ENCODE measurements at regions not wholly inside any gene's neighbourhood (a gene's known extent, or its start where the extent isn't known, plus 50 kb on each side); places are given as distances from the start of the nearest gene placed in this dataset.

GRCh38 chr1:4380564-4381168, 273.7 kb upstream of the AJAP1 start:
- ATAC-seq: no peak
- no peak for DNase-seq

GRCh38 chr1:4393191-4393590, 261.2 kb upstream of the AJAP1 start:
- ATAC-seq (no peak), DNase-seq (no peak)

DNA sequence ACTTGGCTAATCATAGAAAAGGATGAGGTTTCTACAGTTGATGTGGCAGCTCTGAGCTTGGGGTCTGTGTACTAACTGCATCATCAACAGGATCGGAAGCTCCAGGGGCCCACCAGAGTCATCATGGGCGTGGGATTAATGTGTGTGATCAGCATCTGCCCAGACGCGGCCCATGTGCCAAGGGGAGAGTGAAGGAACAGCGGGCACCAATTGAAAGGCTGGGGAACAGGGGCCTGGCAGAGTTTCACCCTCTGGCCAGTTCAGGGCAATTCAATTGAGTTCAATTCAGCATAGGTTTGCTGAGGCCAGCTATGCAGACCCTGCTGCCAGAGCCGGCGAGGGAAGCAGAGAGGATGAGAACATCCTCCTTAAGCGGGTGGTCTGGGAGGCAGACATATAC, 260.0 kb upstream of the AJAP1 start:
- no peak for ATAC-seq

DNA sequence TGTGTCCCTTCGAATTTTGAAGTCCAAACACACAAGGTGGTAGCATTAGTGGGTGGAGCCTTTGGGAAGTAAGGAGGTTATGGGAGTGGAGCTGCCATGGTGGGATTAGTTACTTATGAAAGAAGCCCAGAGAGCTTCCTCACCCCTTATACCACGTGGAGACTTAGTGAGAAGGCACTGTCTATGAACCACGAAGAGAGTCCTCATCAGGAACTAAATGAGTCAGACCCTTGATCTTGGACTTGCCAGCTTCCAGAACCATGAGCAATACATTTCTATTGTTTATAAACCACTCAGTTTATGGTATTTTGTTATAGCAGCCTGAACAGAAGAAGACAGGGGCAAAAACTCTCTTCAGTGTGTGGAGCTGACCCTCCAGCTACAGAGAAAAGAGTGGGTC, 259.3 kb upstream of the AJAP1 start:
- ATAC-seq: no peak

More for the DNA sequence above, 260.0 kb upstream of the AJAP1 start:
- DNase-seq: no peak

DNA sequence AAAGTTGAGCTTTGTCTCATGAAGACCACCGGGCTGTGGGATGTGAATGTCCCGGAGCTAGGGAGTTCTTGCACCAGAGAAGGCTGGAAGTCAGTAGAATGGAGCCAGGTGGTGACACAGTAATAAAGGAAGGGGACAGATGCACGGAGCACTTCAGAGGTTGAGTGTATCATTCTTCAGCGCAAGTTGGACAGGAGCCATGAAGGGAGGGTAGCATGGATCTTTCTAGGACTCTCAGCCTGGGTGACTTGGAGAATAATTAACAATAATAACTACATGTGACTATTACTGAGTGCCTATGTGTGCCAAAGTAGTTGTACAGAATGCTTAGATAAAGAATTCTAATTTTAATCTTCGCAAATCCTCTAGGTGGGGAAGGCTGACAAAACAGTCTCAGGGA, 258.7 kb upstream of the AJAP1 start:
- ATAC-seq (no peak), DNase-seq (no peak)

More for the DNA sequence above, 259.3 kb upstream of the AJAP1 start:
- DNase-seq: no peak

GRCh38 chr1:4396551-4396950, 257.9 kb upstream of the AJAP1 start:
- no peak for DNase-seq
- ATAC-seq: no peak

DNA sequence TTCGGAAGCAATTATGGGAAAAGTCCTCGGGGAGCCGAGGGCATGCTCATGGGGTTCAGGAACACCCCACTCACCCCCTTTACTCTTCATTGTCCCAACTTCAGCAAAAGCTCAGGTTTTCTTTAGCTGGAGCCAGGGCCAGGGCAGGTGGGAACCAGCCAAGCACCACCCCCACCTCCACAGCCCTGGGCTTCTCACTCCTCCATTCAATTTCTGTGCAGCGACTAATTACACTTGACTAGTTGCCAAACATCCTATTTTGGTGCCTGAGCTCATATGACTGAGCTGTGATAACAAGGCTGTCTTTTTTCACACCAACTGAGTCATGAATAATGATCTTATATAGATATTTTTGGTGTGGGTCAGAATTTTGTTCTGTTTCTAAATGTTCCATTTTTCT, 257.2 kb upstream of the AJAP1 start:
- ATAC-seq: no peak
- no peak for DNase-seq

GRCh38 chr1:4402032-4402431, 252.4 kb upstream of the AJAP1 start:
- DNase-seq: no peak
- no peak for ATAC-seq

DNA sequence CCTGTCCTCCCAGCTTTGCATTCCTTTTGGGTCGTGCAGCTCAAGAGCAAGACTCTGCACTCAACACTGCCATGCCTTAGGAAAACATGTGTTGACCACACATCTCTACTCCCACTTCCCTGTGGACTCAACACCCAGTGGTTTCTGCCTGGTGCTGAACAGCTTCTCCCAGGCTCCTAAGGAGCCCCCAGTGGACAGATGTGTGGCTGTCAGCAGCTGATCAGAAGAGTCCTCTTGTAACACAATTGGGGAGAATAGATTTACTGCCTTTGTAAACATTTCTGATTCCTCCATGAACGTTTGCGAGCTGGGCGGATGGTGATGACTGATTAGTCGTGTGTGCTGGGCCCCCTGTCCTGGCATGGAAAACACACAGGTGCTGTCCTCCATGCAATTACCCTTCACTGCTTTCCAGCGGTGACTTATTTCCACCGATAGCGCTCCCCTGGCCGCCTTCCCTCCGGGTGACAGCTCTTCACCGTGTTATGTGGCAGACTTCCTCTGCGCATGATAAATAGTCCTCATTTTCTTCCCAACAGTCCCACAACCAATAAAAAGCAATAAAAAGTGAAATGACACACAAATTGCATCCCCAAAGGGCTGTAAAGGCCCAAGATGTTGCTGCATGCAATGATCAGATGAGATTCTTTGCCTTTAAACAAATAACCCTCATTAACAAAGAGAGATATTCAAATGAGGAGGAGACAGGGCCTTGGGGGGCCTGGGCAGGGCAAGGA, 249.4 kb upstream of the AJAP1 start:
- ATAC-seq: no peak
- no peak for DNase-seq

- DNase-seq (no peak), ATAC-seq (no peak)
Observed at GRCh38 chr1:4407851-4408250, 246.6 kb upstream of the AJAP1 start.

DNA sequence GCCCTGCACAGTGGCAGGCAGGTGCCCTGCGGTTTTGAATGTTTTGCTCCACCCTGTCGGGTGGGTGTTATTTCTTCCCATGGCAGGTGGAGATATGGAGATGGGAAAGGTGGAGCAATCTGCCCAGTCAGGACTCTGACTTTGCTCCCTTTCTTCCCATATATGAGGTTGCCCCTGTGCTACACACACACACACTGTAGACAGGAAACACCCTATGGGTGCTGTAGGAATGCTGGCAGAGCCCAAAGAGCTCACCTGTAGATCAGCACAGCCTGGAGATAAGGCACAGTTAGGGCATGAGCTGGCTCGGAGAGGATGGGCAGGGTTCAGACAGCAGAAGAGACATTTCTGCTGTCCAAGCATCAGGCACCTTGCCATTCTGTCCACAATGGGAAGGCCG, 246.0 kb upstream of the AJAP1 start:
- no peak for DNase-seq
- ATAC-seq: no peak

DNA sequence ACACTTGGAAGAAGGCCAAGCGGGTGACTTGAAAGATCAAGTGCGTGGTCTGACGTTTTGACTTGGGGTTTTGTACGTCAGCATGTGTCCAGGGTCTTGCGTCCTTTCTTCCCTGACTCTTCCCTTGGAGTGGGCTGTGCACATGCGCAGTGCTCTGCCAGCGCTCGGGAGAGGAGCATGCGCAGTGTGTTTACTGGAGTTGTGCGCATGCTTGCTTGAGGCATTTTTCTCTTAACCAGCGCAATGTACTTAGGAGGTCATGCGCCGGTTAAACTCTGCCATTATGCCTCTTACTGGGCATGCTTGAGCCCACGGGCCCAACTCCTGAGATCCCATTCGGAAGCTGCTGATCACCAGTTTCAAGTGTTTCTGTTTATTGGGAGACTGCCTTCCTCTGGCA, 242.5 kb upstream of the AJAP1 start:
- DNase-seq (no peak), ATAC-seq (no peak)

DNA sequence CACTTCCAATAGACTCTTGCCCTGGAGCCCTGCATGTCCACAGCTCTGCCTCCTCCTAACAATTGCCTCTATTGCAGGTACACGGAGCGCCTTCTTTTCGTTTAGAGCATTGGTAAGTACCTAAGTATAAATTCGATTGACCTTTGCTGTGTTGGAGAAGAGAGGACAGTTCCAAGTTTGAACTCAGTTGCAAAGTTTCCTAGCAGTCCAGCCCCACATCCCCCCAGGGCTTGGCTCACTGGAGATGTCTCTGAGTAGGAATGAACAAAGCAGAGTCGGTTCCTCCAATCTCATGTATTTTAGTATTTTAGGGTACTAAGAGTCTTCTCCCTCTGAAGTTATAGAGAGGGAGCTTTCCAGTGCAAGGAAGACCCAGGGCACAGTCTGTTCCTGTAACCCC, 238.9 kb upstream of the AJAP1 start:
- DNase-seq (no peak), ATAC-seq (no peak)

DNA sequence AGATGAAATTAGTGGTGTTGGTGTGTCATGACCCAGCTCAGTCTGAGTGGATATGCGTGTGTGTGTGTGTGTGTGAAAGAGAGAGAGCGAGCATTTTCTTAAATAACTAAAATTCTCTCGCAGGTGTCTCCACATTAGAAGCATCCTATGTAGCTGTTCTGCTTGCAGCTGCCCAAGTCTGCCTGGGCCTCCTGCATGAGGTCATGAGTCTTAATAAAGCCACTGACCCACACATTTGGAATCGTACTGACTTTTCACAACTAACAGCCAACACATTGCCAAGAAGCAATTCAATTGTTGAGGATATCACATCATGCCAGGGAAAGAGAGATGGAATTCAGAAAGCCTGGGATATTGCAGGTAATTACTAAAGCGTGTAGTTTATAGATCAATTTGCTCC, 238.2 kb upstream of the AJAP1 start:
- DNase-seq: no peak
- ATAC-seq: no peak

DNA sequence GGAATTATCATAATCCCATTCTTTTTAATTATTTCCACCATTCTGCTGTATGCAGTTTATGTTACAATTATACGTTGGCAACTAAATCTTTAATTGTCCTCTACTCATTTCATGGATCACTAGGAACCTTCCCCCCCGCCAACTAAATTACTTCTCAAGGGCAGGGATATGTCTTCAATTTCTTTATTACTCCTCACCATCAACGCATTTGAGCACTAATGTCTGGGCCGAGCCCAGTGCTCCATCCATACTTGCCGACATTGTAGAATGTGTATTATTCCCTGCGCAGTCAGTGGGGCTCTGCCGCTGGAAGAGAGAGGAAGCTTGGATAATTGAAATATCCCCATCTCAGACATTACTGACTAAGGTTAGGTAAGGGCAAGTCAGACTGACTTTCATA, 236.4 kb upstream of the AJAP1 start:
- DNase-seq (no peak), ATAC-seq (no peak)

GRCh38 chr1:4421986-4422385, 232.4 kb upstream of the AJAP1 start:
- ATAC-seq: no peak

DNA sequence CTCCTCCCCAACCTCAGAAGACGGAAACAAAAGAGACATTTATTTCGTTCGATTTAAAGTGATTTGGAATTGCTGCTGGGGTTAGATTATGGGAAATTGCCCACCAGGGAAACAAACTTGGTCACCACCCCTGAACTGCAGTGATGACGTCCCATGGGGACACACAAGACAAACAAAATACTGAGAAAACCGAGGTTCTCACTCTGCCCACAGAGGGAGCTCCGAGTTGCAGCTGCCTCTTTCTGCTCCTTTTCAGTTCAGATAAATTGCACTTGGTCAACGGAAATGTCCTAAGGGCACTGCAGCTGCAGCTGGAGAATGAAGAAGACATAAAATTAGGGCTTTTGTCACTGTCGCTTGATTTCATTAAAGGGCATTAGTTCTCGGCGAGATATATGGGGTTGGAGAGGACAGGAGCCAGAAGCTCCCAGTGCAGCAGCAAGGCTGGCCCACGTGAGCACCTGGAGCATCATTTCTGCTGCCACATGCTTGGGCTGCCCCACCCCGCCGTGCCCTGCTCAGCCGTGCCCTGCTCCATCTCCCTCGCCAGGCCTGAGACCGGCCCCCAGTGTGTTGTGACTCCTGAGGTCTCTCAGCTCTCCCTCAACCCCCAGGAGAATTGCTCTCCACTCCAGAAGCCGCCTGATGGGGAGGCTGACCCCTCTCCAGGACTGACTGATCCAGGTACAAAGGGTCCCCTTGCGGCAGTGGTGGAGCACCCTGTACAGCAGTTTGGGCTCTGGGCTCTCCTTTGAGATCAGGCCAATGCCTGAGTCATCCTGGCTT, 231.7 kb upstream of the AJAP1 start:
- DNase-seq (no peak), ATAC-seq (no peak)

More at GRCh38 chr1:4421986-4422385, 232.4 kb upstream of the AJAP1 start:
- no peak for DNase-seq

DNA sequence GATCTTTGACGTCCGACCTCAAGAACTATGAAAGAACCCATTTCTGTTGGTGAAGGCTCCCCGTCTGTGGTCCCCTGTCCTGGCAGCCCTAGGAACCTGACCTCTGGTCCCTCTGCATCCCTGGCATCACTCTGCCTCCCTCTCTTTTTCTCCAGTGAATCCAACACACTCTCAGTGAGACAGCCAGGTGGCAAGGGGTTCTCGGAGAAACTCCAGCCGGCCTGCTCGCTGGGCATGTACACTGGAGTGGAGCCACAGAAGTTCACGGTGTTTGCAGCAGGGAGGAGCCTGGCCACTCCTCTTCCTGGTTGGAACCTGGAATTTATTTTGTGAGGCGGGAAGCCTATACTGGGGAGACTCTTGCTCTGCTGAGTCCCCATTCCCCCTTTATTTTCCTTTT, 230.2 kb upstream of the AJAP1 start:
- ATAC-seq (no peak), DNase-seq (no peak)

- DNase-seq: no peak
- ATAC-seq: no peak
Observed at GRCh38 chr1:4424766-4425165, 229.6 kb upstream of the AJAP1 start.

GRCh38 chr1:4425892-4426291, 228.5 kb upstream of the AJAP1 start:
- DNase-seq (peak; percentile 13), ATAC-seq (no peak)

DNA sequence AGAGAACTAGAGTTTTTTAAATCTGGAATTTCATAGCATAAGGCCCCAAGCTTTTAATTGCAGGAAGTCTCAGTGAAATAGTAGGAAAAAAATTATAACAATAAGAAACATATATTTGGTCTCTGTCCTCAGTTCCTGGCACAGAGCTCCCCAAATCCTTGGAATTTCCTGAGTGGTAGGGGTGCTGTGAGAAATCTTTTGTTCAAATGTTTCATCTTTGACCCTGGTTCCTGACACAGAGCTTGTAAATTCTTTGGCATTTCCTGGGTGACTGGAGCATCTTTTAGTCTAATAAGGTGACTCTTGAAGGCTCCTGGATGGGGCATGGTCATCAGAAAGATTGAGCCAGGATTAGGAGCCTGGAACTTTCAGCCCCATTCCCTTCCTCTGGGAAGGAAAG, 225.7 kb upstream of the AJAP1 start:
- DNase-seq: no peak
- ATAC-seq: no peak

DNA sequence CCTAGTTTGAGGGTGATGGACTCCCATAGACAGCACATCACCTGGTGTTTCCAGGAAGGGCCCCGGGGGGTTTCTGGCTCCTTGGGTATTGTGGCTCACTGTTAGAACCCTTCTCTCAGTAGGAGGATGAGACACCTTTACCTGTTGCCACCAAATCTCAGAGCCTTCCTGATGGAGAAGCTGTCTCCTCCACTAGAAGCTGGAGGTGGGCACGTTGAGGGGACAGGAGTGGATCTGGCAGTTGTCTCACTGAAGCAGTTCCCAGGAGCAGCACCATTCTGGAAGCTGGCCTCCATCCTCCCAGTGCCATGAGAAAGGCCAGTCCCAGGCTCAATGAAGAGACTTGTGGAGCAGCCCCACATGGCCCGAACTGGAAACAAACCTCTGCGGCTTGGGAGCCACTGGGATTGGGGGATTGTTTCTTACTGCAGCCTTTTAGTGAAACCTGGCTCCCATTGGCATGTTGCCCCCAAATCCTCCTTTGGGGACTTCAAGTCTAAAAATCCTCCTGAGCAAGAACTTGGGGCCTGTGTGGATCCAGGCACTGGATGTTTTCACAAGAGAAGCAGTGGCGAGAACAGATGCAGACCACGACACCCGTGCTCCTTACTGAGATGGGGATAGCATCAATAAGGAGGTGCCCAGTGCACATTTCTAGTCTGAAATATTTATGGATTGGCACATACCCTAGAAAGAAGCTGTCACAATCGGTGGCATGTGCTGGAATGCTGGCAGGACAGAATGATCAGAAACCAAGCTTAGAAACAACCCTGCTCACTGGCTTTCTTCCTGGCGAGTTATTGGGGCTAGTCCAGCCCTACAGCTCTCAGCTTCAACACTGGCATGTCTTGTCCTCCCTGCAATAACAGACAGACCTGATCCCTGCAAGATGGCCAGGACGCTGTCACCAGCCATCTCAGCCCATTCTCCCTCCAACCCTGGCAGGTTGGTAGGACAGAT, 223.7 kb upstream of the AJAP1 start:
- ATAC-seq (no peak), DNase-seq (no peak)

All from stimulated activated naive CD8-positive, alpha-beta T cell treated with anti-CD3 and anti-CD28 coated beads, Interleukin-15, Interleukin-2, amounts not matched to agents 100 U/mL and 50 U/mL, for 24 hours (primary cell).